ENCODE measurements at regions not wholly inside any gene's neighbourhood (a gene's known extent, or its start where the extent isn't known, plus 50 kb on each side); places are given as distances from the start of the nearest gene placed in this dataset.

DNA sequence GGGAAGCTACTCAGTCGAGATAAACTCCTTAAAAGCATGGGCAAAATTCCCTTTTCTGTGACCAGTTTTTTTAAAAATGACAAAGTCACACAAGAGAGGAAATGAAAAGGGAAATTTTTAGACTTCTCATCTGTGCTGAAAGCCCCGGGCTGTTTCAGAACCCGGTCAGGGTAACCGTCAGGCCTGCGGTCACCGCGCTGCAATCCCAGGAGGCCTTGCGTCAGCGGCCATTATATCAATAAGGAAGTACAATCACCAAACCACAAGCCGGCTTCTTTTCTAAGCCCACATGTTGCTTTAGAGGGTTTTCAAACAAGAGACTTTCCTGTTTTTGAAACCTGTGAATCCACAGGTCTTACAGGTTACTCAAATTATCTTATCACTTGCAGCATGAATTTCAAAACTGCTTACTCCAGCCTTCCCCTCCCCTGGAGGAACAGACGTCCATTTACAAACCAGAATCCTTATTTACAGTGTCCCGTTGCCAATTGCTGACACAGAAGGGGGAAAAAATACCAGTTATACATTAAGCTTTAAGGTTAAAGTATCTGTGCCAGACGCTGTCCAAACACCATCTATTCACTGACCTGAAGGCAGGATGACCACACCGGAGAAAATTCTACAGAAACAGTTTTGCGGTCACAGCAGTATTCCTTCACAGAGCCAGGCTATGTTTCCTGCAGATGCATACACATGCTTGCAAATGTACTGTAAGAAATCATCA is 165.3 kb downstream of the TOMM20 start (continued):
- TF ChIP-seq, protein P1, sequence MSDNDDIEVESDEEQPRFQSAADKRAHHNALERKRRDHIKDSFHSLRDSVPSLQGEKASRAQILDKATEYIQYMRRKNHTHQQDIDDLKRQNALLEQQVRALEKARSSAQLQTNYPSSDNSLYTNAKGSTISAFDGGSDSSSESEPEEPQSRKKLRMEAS (IDR thresholded peaks at IDR 0.05): no peak
- TF ChIP-seq SETDB1 (CRISPR knock-in tag; IDR thresholded peaks at IDR 0.05; ENCODE audit: borderline replicate concordance) (no peak), YY1 (IDR thresholded peaks at IDR 0.05; ENCODE audit: insufficient read depth, insufficient replicate concordance, low read depth, low read length) (peak; percentile 93), POLR2G (IDR thresholded peaks at IDR 0.05; ENCODE audit: low read depth, low read length) (0 out of 2 replicates have a peak, but pooled peaks have one; percentile 65), PREB (CRISPR knock-in tag; IDR thresholded peaks at IDR 0.05) (no peak), ZNF780A (CRISPR knock-in tag; IDR thresholded peaks at IDR 0.05) (no peak), ZNF264 (CRISPR knock-in tag; IDR thresholded peaks at IDR 0.05) (peak; percentile 51; the same call in 1 of the 2 replicates), HDAC6 (IDR thresholded peaks at IDR 0.05; ENCODE audit: low read depth, low read length) (no peak), ZNF770 (CRISPR knock-in tag; IDR thresholded peaks at IDR 0.05) (0 out of 2 replicates have a peak, but pooled peaks have one; percentile 15), ZBTB33 (CRISPR knock-in tag; IDR thresholded peaks at IDR 0.05) (no peak), NCOR1 (IDR thresholded peaks at IDR 0.05; ENCODE audit: borderline replicate concordance, low read length) (peak; percentile 80; the same call in 1 of the 2 replicates), POLR2AphosphoS2 (IDR thresholded peaks at IDR 0.05; ENCODE audit: low read depth, low read length) (no peak; the same call in 1 of the 2 replicates), ZNF274 (CRISPR knock-in tag; IDR thresholded peaks at IDR 0.05) (no peak), ZNF660 (CRISPR knock-in tag; IDR thresholded peaks at IDR 0.05; ENCODE audit: borderline replicate concordance, low read depth) (no peak), ZNF747 (CRISPR knock-in tag; IDR thresholded peaks at IDR 0.05; ENCODE audit: borderline replicate concordance) (no peak), ZSCAN12 (CRISPR knock-in tag; IDR thresholded peaks at IDR 0.05) (0 out of 2 replicates have a peak, but pooled peaks have one; percentile 23), IRF2 (CRISPR knock-in tag; IDR thresholded peaks at IDR 0.05) (no peak), CCDC6 (CRISPR knock-in tag; IDR thresholded peaks at IDR 0.05) (no peak), ZNF124 (CRISPR knock-in tag; IDR thresholded peaks at IDR 0.05) (no peak), ZNF20 (CRISPR knock-in tag; IDR thresholded peaks at IDR 0.05) (no peak), NRL (CRISPR knock-in tag; IDR thresholded peaks at IDR 0.05; ENCODE audit: borderline replicate concordance) (no peak)
- TF ChIP-seq, protein P2, sequence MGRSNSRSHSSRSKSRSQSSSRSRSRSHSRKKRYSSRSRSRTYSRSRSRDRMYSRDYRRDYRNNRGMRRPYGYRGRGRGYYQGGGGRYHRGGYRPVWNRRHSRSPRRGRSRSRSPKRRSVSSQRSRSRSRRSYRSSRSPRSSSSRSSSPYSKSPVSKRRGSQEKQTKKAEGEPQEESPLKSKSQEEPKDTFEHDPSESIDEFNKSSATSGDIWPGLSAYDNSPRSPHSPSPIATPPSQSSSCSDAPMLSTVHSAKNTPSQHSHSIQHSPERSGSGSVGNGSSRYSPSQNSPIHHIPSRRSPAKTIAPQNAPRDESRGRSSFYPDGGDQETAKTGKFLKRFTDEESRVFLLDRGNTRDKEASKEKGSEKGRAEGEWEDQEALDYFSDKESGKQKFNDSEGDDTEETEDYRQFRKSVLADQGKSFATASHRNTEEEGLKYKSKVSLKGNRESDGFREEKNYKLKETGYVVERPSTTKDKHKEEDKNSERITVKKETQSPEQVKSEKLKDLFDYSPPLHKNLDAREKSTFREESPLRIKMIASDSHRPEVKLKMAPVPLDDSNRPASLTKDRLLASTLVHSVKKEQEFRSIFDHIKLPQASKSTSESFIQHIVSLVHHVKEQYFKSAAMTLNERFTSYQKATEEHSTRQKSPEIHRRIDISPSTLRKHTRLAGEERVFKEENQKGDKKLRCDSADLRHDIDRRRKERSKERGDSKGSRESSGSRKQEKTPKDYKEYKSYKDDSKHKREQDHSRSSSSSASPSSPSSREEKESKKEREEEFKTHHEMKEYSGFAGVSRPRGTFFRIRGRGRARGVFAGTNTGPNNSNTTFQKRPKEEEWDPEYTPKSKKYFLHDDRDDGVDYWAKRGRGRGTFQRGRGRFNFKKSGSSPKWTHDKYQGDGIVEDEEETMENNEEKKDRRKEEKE (IDR thresholded peaks at IDR 0.05): no peak
